GM06990 (cell line): ENCODE measurements at regions not wholly inside any gene's neighbourhood (a gene's known extent, or its start where the extent isn't known, plus 50 kb on each side); places are given as distances from the start of the nearest gene placed in this dataset.
A peak's percentile ranks its signal among the peaks of the same experiment; 100 is the strongest.

Experiments used
- DNase-seq: peaks from one replicate; pipeline ENCODE4 v3.0.0-alpha.2; 2011; ENCODE audit not compliant: insufficient read length; ENCODE audit errors: extremely low read depth
- H3K27me3 ChIP-seq: replicated peaks from 2 replicates; pipeline ENCODE4 v1.6.0; 2011; ENCODE audit warnings: low read length; ENCODE audit not compliant: control insufficient read depth, insufficient read depth
- H3K36me3 ChIP-seq: 2 replicates; pipeline ENCODE4 v1.5.1; 2011; ENCODE audit warnings: low read length; ENCODE audit not compliant: control insufficient read depth, insufficient read depth
- H3K4me3 ChIP-seq: replicated peaks from 2 replicates; pipeline ENCODE4 v1.5.1; 2011; ENCODE audit warnings: low read depth, mild to moderate bottlenecking, control low read depth, low read length
- TF ChIP-seq, protein P1 (sequence below): IDR thresholded peaks from 2 replicates; pipeline ENCODE4 v1.5.1; 2011; ENCODE audit warnings: low read length, control low read depth, mild to moderate bottlenecking, inconsistent platforms; ENCODE audit not compliant: insufficient read depth, poor library complexity, severe bottlenecking

DNA sequence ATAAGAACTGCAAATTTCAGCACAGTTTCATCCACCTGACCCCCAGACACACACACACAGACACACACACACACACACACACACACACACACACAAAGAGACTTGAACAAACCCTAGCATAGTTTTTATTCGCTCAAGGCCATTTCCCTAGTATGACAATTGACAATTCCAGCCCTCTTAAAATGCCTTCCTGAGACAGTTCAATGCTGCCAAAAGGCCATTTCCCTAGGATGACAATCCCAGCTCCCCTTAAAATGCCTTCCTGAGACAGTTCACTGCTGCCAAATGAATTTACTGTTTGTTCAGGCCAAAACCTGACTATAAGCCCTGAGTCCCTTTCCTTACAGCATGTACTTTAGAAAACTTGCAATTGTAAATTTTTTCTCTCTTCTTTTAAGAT is 259.5 kb upstream of the SLC7A11 start:
- Histone ChIP-seq H3K27me3 (no peaks in the 10 kb centered on the region), H3K4me3 (no peak overlapping the region), H3K36me3 (no peaks in the 10 kb centered on the region)
- TF ChIP-seq, protein P1, sequence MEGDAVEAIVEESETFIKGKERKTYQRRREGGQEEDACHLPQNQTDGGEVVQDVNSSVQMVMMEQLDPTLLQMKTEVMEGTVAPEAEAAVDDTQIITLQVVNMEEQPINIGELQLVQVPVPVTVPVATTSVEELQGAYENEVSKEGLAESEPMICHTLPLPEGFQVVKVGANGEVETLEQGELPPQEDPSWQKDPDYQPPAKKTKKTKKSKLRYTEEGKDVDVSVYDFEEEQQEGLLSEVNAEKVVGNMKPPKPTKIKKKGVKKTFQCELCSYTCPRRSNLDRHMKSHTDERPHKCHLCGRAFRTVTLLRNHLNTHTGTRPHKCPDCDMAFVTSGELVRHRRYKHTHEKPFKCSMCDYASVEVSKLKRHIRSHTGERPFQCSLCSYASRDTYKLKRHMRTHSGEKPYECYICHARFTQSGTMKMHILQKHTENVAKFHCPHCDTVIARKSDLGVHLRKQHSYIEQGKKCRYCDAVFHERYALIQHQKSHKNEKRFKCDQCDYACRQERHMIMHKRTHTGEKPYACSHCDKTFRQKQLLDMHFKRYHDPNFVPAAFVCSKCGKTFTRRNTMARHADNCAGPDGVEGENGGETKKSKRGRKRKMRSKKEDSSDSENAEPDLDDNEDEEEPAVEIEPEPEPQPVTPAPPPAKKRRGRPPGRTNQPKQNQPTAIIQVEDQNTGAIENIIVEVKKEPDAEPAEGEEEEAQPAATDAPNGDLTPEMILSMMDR, result no peak
- DNase-seq, result no peak

GRCh38 chr4:138500869-138501268 is 258.7 kb upstream of the SLC7A11 start:
- TF ChIP-seq, protein P1, result no peak
- Histone ChIP-seq H3K27me3 (no peaks in the 10 kb centered on the region), H3K4me3 (no peak overlapping the region), H3K36me3 (no peaks in the 10 kb centered on the region)
- DNase-seq, result no peak

DNA sequence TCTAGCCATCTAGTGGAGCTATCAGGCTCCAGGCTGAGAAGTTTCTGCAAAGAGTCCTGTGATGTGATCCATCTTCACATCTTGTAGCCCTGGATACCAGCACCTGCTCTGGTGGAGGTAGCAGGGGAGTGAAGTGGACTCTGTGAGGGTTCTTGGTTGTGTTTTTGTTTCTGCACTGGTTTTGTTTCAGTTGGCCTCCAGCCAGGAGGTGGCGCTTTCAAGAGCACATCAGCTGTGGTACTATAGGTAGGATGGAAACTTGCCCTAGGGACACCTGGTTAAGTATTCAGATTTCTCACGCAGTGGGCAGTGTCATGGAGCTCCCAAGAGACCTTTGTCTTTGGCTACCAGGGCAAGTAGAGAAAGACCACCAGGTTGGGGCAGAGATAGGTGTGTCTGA is 257.5 kb upstream of the SLC7A11 start:
- TF ChIP-seq, protein P1, result peak; percentile 21
- no peak for DNase-seq
- Histone ChIP-seq H3K4me3 (no peak overlapping the region), H3K27me3 (no peaks in the 10 kb centered on the region), H3K36me3 (no peaks in the 10 kb centered on the region)

GRCh38 chr4:138494931-138495330 is 252.8 kb upstream of the SLC7A11 start:
- Histone ChIP-seq H3K36me3 (no peaks in the 10 kb centered on the region), H3K4me3 (no peak overlapping the region), H3K27me3 (no peaks in the 10 kb centered on the region)
- TF ChIP-seq, protein P1, result peak; percentile 13
- no peak for DNase-seq

DNA sequence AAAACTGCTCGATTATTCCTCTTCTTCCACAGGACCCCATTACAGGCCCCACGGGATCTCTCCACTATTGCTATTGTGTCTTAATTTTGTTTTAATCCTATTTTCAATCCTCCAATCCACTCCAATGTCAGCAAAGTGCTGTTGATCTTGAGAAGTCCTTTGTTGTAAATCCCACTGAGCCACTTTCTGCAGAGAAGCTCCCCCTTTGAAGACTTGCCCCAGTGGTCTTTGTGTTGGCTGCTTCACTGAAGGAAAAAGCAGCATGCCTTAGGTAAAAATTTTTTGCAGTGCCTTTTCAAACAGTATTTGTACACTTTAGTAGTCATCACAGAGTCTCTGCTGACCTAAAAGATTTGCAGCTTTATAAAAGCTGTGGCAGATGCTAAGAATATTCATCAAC is 252.0 kb upstream of the SLC7A11 start:
- no peaks in the 10 kb centered on the region for H3K27me3 ChIP-seq
- no peak for DNase-seq
- TF ChIP-seq, protein P1, result no peak

DNA sequence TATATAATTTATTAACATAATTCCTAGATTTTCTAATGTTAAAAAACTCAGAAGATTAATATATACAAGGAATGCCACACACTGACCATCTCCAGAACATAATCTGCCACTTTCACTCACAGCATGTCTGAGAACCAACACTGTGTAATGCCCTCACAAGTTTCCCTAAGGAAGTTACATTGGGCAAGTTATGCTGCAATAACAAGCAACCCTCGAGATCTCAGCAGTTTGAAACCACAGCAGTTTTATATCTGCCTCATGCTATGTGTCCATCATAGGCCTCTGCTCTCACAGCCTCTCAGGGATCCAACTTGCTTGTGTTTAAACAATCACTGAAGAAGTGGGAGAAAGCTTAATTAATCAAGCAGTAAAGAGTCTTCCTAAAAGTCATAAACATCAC is 250.0 kb upstream of the SLC7A11 start:
- DNase-seq, result no peak
- Histone ChIP-seq H3K4me3 (no peak overlapping the region), H3K27me3 (no peaks in the 10 kb centered on the region), H3K36me3 (no peaks in the 10 kb centered on the region)
- TF ChIP-seq, protein P1, result no peak

More for the DNA sequence above, 252.0 kb upstream of the SLC7A11 start:
- H3K36me3 ChIP-seq, result no peaks in the 10 kb centered on the region
- H3K4me3 ChIP-seq, result no peak overlapping the region
